ENCODE measurements at regions not wholly inside any gene's neighbourhood (a gene's known extent, or its start where the extent isn't known, plus 50 kb on each side); places are given as distances from the start of the nearest gene placed in this dataset.

DNA sequence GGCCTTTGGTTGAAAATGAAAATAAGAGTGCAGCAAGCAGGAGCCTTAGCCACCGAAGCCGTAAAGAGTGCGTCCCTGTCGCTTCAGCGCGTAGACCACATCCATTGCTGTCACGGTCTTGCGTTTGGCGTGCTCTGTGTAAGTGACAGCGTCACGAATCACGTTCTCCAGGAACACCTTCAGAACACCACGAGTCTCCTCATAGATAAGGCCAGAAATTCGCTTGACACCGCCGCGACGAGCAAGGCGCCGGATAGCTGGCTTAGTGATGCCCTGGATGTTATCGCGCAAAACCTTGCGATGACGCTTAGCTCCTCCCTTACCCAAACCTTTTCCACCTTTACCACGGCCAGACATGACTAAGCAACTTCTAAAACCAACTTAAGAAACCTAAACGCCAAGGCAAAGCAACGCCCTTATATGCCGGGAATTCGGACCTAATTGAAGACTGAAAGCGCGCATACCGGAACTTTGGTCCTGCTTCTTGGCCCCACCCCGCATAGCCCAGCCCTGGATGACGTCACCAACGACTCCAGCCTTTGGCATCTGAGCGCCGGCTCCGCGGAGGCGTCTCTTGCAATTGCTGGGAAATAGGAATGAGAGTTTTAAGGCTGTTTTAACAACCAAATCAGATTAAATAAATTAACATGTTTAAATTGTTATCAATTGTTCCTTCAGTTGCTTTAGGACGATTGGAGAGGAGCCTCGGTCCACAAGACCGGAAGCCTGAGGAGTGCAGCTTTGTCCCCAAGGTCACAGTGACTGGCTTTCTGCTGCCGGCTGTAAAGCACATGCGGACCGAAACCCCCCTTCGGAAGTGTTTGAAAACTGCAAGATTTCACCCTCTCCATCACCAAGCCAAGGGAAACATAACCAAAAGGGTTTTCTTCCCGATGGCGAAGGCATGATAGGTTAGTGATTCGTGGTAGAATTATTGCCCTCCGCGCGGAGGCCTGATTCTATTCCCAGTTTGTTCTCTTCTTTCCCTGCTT lies 79.6 kb upstream of the BTN3A2 start:
- TF ChIP-seq, protein P1, sequence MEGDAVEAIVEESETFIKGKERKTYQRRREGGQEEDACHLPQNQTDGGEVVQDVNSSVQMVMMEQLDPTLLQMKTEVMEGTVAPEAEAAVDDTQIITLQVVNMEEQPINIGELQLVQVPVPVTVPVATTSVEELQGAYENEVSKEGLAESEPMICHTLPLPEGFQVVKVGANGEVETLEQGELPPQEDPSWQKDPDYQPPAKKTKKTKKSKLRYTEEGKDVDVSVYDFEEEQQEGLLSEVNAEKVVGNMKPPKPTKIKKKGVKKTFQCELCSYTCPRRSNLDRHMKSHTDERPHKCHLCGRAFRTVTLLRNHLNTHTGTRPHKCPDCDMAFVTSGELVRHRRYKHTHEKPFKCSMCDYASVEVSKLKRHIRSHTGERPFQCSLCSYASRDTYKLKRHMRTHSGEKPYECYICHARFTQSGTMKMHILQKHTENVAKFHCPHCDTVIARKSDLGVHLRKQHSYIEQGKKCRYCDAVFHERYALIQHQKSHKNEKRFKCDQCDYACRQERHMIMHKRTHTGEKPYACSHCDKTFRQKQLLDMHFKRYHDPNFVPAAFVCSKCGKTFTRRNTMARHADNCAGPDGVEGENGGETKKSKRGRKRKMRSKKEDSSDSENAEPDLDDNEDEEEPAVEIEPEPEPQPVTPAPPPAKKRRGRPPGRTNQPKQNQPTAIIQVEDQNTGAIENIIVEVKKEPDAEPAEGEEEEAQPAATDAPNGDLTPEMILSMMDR (IDR thresholded peaks at IDR 0.05; ENCODE audit: borderline replicate concordance, extremely low read depth, low read length, poor library complexity, severe bottlenecking) = no peak
- TF ChIP-seq EZH2 (IDR thresholded peaks at IDR 0.05; ENCODE audit: borderline replicate concordance, low read depth, low read length, severe bottlenecking) = no peak
